H1 (cell line): ENCODE measurements at regions not wholly inside any gene's neighbourhood (a gene's known extent, or its start where the extent isn't known, plus 50 kb on each side); places are given as distances from the start of the nearest gene placed in this dataset.

ENCODE experiments used
- RNF2 ChIP-seq: fragments of 200-900, 300-1000 bp; sonication (generic); IDR thresholded peaks from 2 replicates; pipeline ENCODE4 v1.7.1; 2016; ENCODE audit warnings: borderline replicate concordance, low read depth, mild to moderate bottlenecking, antibody characterized with exemption, low read length; ENCODE audit not compliant: poor library complexity, severe bottlenecking; ENCODE audit errors: missing control alignments
- TAF7 ChIP-seq: optimal IDR thresholded peaks from 2 replicates; pipeline ENCODE3; 2011; ENCODE audit warnings: low read depth, mild to moderate bottlenecking, inconsistent platforms, low read length, moderate library complexity, borderline replicate concordance
- TF ChIP-seq, protein P1 (sequence below): IDR thresholded peaks from 2 replicates; pipeline ENCODE4 v1.6.1; 2012; ENCODE audit warnings: low read length, inconsistent platforms

DNA sequence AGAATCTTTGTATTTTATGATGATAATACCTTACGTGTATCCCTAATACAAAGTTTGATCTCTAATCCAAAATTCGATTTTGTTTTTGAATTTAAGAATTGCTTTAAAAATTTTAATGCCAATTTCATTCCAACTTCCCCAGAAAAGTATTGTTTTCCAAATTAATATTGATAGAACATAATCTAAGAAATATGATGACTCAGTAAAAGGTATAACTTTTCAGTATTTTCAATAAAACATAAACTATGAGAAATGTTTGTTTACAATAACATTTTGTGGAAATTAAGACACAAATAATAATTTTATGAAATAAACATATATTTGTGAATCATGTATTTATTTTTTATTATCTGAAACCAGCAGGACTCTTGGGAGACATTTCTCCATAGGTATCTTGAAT, 931.6 kb downstream of the EFNA5 start (continued):
- TF ChIP-seq, protein P1, sequence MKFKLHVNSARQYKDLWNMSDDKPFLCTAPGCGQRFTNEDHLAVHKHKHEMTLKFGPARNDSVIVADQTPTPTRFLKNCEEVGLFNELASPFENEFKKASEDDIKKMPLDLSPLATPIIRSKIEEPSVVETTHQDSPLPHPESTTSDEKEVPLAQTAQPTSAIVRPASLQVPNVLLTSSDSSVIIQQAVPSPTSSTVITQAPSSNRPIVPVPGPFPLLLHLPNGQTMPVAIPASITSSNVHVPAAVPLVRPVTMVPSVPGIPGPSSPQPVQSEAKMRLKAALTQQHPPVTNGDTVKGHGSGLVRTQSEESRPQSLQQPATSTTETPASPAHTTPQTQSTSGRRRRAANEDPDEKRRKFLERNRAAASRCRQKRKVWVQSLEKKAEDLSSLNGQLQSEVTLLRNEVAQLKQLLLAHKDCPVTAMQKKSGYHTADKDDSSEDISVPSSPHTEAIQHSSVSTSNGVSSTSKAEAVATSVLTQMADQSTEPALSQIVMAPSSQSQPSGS: no peak
- no peak for TF ChIP-seq TAF7
- no peak for TF ChIP-seq RNF2
